Limb (tissue), 2 donors: ENCODE measurements at regions not wholly inside any gene's neighbourhood (a gene's known extent, or its start where the extent isn't known, plus 50 kb on each side); places are given as distances from the start of the nearest gene placed in this dataset.
"Not testable (repeated sequence)": the region's sequence is repeated elsewhere in the genome, so short reads cannot be mapped to it uniquely, and the experiment has no call there.

Source experiments
- DNase-seq, 2 donors: peaks; one replicate each; pipeline ENCODE4 v3.0.0-alpha.2; 2016; ENCODE audit errors: extremely low spot score in 2 of 2

DNA sequence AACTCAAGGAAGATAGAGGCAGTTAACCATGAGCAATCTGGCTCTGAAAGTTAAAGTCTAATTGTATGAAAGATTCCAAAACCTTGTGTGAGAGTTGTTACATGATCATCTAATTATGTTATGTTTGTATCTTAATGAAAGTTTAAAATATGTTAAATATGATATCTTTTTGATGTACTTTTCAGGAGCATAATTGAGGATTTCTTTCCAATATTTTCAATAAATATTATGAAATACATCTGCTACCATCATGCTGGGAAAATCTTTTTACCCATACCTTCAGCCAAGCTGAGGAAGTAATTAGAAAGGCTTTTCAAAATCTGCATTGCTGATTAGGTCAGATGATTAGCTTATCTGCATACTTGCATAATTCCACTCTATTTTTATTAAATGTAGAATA is 318.4 kb downstream of the KLF12 start:
- DNase-seq: no peak

DNA sequence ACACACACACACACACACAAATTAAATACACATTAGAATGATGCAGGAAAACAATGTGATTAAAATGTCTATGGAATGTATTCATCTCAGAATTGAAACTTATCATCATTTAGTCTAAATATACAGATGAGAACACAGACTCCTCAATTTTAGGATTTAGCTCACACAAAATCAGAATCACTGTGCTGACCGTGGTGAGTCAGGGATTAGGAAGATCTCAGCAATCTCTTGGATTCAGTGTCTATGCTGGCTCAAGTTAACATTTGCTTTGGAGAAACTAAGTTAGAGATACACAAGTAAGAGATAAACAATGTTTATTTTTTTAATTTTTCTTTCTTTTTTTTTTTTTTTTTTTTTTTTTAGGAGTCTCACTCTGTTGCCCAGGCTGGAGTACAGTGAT is 323.6 kb downstream of the KLF12 start:
- DNase-seq: no peak

DNA sequence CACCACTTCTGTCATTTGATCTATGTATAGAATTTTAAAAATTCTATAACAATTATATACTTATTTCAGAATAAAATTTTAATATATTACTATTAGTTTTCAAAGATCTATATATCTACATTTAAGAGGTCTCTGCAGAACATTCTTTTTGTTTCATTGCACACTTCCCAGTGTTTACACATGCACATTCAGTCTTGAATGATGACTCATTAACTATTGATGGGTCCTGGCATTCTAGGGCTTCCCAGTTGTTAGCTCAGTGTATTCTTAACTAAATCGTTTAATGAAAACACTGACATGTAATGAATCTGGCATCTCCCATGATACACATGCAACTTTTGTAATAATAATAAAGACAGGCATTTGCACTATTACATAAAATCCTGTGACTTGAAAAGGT is 324.6 kb downstream of the KLF12 start:
- no peak for DNase-seq

DNA sequence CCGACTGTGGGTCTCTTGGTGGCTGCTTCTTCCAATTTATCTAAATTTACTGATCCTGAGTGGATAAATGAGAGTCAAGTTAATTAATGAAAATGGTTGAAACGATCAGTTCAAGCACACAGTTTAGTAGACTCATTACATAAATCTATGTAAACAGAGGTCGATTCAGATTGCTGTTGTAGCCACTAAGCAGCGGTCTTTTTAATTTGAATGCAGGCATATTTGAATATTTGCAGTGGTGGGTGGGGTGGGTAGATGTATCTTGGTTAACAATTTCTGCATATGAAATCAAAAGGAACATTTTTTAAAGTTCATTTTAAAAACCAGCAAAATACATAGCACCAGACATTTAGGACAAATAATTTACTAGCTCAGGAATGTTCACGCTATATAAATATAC is 325.9 kb downstream of the KLF12 start:
- no peak for DNase-seq

DNA sequence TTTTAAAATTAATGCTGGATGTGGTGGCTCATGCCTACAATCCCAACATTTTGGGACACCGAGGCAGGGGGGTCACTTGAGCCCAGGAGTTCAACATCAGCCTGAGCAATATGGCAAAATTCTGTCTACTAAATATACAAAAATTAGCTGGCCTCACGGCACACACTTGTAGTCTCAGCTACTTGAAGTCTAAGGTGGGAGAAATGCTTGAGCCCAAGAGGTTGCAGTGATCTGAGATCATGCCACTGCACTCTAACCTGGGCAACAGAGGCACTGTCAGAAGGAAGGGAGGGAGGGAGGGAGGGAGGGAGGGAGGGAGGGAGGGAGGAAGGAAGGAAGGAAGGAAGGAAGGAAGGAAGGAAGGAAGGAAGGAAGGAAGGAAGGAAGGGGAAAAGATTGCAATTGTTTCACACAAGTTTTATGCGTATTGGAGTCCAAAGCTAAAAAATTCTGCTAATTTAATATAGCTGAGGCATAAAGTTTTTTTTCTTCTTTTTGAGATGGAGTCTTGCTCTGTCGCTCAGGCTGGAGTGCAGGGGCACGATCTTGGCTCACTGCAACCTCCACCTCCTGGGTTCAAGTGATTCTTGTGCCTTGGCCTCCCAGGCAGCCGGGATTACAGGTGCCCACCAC is 328.8 kb downstream of the KLF12 start:
- not testable (repeated sequence) for DNase-seq

DNA sequence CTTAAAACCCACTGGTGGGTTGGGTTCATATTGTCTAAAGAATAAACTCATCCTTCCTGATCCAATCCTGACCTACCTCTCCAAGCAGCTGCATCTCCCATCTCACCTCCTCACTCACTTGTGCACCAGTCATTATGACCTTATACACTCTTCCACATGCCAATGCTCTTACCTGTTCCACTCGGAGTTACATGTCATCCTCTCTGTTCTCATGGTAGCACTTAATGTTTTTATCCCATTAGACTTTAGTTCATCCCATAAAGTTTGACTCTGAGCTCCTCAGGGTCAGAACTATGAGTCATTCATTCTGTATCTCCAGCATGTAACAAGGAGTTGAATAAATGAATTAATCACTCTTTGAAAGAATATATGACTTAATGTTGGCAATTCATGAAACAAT is 330.2 kb downstream of the KLF12 start:
- no peak for DNase-seq

DNA sequence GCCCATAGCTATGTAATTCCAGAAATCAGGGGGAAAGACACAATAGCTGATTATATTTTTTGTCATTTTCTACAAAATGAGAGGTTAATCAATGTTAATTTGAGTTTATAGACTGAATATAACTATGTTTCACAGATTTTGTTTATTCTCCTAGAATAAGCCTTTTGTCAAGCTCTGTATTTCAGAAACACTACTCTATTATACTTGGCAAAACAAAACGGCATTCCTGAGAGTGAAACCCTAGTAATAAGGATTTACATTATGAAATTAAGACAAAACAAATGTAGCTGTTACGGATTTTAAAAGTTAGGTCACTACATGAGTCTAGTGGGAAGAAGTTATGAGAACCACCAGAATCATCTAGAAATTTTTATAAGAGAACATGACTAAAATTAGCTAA is 334.2 kb downstream of the KLF12 start:
- no peak for DNase-seq

DNA sequence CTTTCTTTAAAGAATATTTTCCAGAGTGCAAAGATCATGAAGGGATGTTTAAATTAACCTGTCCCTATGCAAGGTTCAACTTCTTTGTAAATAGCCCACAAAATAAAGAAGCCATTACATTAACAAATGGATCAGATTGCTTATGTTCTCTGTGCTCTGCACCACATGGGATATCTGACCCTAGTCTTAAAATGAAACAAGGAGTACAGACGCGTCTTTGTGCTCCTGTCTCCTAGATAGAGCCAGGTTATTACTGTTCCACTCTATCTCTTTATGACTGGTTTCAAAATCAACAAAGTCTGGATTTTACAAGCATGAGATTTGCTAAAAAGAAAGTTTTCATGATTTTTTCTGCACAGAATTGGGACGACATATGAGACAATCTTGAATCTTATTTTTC is 339.4 kb downstream of the KLF12 start:
- no peak for DNase-seq

DNA sequence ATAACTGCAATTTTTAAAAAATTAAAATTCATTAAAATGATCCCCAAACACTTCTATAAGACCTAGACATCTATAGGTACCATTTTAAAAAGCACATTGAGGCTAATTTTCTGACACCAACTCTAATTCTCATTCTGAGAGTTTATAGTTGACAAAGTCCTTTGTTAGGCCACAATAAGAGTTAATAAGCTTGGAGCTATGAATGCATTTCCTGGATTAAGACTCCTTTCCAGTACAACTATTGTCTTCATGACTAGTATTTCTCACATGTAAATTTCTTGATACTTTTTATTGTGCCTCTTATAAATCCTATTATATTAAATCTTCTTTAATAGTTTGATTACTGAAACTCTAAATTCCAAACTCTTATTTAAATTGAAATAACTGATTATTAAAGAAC is 340.8 kb downstream of the KLF12 start:
- no peak for DNase-seq

DNA sequence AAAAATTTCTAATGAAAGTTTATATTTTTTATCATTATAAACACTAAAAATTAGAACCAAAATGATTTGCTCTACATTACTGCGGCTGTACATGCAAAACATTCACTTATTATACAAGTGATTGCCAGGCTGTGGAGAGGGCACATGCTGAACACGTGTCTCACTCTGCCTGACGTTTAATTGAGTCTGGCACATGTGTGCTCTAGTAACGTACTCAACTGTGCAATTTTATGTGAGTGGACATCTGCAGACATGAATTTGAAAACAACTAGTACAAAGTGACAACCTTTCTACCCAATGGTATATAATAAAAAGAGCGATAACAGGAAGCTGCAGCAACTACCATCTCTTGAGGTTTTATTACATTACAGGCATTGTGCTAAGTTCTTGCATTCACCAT is 341.4 kb downstream of the KLF12 start:
- DNase-seq: no peak

DNA sequence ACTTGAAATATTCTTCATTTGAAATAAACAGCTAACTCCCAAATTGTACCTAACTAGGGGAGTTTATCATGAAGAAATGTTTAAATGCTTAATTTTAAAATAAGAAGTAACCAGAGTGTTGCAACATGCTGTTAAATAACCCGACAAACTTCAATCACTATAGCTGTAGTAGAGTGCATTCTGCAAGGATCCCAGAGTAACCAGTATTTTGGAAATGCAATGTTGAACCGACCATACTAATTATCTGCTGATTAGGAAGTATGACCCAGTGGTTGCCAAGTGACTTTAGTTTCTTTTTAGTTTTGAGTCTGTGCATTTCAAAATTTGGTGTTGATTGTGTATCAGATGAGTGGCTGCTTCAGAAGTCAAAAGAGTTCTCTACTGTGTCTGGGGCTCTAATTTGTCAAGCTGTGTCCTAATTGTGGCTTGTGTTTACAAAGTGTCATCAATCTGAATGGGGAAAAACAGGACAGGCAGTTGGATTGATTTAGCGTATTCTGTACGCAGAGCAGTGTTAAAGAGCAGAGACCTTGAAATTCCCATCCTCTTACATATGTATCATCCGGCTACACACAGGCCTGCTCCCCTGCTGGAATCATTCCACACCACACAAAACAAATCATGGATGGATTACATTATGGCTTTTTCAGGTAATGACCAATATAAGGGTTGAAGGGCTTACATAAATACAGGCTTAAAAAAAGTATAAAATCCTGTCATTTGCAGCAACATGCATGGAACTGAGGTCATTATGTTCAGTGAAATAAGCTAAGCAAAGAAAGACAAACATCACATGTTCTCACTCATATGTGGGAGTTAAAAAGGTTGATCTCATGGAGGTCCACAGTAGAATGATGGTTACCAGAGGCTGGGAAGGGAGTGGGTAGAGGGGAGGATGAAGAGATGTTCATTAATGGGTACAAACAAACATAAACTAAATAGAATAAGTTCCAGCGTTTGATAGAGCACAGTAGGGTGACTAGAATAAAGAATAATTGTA is 351.5 kb downstream of the KLF12 start:
- no peak for DNase-seq

DNA sequence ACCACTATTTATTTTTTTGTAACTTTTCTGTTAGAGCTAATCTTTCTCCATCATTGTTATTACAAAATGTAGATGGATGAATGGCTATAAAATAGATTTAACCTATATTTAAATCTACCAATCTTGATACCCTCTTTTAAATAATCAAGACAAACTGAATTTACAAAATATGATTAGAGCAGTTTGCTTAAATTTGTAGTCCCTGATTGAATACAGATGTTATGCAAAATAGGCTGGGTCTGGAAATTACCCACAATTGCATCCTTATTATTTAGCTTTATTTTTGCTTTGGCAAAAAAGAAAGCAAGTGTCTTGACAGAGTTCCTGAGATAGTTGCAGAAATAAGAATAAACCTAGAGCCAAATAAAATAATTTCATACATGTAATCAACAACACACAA is 352.8 kb downstream of the KLF12 start:
- no peak for DNase-seq

DNA sequence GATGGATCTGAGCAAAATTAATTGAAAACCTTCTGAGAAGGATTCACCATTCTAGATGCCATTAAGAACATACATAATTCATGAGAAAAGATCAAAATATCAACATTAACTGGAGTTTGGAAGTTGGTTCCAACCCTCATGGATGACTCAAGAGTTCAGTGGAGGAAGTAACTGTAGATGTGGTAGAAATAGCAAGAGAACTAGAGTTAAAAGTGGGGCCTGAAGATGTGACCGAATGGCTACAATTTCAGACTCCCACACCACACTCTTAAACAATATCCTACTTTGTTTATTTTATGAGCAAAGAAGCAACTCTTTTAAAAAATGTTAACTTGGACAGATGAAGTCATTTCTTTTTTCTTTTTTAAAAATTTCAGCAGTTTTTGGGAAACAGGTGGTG is 354.3 kb downstream of the KLF12 start:
- DNase-seq: no peak

DNA sequence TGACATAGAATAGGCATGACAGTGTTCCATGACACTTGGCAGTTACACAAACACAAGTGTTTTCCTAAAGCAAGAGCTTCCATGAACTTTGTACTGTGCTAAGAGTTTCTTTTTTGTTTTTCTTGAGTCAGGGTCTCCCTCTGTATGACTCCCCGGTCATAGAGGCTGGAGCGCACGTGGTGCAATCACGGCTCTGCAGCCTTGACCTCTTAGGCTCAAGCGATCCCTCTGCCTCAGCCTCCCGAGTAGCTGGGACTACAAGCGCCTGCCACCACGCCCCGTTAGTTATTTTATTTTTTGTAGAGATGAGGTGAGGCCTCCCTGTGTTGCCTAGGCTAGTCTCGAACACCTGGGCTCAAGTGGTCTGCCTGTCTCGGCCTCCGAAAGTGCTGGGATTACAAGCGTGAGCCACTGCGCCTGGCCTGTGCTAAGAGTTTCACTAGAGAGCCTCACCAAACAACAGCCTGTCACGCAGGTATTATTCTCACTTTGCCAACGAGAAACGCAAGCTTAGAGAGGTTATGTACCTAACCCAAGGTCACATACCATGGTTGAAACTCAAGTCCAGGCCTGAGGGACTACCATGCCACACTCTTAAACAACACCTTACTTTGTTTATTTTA is 355.9 kb downstream of the KLF12 start:
- DNase-seq: no peak

DNA sequence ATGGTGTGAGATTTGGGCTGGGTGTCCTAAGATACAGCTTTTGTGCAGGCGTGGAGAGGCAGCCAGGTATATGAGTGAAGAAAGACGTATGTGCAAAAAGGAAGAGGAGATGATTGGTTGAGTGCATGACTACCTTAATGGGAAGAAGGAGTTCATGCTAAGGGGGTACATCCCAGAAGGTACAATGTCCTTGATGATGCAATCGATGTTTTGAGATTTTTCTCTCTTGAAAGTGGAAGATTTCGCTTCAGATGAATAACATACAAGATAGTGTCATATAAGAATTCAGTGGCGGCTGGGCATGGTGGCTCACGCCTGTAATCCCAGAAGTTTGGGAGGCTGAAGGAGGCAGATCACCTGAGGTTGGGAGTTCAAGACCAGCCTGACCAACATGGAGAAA is 357.1 kb downstream of the KLF12 start:
- DNase-seq: no peak

DNA sequence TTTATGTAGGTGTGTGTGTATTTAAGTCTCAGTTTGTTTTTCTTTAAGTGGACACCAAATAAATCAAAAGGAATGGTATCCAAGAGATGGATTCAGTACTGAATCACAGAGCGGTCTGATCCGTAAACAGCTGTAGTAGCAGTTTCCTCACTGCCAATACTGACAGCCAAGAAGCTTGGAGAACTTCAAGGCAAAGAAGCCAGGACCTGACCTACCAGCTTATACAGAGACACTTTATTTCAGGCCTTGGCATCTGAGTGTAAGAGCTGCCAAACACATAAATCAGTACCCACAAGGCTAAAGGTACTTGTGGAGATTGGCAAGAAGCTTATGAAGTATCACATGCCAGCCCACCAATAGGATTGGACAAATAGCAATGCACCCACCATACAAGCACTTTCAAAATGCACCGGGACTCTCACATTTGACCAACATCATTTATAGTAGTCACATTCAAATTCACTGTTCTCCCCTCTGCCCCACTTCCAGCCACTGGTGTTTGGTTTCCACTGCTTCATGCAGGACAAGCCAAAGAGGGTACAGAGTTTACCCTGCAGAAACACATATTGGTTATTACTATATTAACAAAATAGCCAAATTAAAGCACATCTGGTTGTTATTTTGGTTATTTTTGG is 357.9 kb downstream of the KLF12 start:
- no peak for DNase-seq

DNA sequence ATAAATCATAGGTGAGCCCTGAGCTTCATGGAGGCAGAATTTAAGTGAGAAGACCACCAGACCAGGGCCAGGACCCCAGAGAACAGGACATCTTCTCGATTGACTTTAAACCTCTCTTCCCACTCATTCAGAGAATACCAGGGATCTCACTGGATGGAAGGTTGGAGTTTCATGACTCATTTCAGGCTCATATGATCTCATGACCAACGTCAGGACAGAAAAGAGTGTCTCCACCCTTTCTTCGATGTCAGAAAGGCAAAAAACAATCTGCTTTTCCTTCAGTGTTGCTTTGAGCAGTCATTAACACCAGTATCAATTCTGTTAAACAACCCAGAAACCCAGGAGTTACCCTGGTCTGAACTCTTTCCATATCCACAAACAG is 361.0 kb downstream of the KLF12 start:
- no peak for DNase-seq

DNA sequence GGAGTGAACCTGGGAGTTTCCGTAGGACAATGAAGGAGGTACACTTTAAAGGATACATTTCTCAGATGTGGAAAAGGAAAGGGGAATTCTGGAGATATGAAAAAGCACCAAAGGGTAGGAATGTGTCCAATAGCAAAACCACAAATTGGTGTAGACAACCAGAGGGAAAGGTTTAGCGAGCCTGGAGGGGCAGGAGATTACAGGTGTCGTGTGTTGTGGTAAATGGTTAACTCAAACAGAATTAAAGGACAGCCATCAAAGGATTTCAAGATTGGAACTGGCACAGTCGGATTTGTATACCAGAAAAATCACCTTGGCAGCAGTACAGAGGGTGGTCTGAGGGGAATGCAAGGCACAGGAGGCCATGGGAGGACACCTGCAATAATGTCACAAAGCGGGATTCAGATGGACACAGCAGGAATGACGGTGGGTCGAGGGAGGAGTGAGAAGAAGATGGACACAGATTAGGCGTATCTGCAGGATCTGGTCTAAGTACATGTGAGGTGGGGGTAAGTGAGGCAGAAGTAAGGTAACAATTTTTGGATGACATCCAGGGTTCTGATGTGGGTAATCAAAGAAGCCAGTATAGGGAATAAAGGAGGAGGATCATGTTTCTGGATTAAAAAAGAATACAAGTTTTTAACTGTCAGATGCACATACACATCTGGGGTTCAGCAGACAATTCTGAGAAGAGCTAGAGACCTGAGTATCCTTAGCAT is 361.6 kb downstream of the KLF12 start:
- DNase-seq: no peak

DNA sequence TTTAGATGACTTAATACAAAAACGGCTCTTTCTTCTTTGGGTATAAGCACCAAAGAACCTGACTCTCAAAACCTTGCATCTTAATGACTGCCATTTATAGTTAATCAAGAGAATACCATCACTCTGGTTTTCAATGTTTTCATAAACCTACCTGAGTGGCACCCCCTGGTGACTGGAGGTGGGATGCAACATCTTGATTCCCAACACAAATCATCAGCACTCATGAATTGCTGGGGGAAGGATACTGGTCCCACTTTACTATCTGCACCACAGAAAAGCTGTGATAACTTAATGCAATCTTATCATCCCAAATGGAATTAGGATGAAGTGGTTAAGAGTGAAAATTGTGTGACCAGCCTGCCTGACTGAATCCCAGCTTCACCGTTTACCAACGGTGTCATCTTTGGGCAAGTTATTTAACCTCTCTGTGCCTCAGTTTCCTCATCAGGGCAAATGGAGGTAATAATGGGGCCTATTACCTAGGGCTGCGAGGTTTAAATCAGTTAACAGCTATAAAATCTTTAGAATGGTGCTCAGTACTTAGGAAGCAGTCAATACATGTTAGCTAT is 366.4 kb downstream of the KLF12 start:
- DNase-seq: no peak

DNA sequence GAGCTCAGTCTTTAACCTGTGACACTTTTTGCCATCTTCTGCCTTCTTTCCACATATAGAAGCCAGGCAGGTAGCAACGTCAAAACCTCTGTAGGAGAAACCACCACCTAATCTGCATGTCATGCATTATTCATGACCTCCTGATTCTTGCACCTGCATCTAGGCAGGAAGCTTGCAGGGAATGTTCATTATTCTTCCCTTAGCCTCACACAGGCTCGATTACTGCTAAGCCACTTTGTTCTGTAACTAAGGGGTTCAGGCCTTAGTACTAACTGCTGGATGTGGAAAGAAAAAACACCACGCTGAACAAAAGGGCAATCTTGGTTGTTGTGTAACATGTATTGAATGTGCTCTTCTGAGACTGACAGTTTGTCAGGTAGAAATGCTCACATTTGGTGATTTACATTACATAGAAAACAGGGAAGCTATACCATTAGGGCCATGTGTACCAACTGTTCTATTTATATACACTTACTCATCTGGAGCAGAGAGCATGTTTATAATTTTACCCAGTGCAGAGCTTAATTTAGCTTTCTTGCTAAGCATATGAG is 366.9 kb downstream of the KLF12 start:
- no peak for DNase-seq
